Ishikawa (cell line): ENCODE measurements at regions not wholly inside any gene's neighbourhood (a gene's known extent, or its start where the extent isn't known, plus 50 kb on each side); places are given as distances from the start of the nearest gene placed in this dataset.

Experiments used
- EP300 ChIP-seq: IDR thresholded peaks from 2 replicates; pipeline ENCODE4 v1.6.1; 2012; ENCODE audit warnings: borderline replicate concordance
- MAX ChIP-seq: IDR thresholded peaks from 2 replicates; pipeline ENCODE4 v1.6.1; 2012
- NFIC ChIP-seq: IDR thresholded peaks from 2 replicates; pipeline ENCODE4 v1.6.1; 2012
- RAD21 ChIP-seq: IDR thresholded peaks from 2 replicates; pipeline ENCODE4 v1.6.1; 2012; ENCODE audit warnings: low read depth
- REST ChIP-seq: IDR thresholded peaks from 2 replicates; pipeline ENCODE4 v1.6.1; 2012; ENCODE audit warnings: low read depth, mild to moderate bottlenecking
- TAF1 ChIP-seq: IDR thresholded peaks from 2 replicates; pipeline ENCODE4 v1.6.1; 2012; ENCODE audit warnings: low read depth, mild to moderate bottlenecking
- TEAD4 ChIP-seq: IDR thresholded peaks from 2 replicates; pipeline ENCODE4 v1.6.1; 2012
- USF1 ChIP-seq: IDR thresholded peaks from 2 replicates; pipeline ENCODE4 v1.6.1; 2012
- YY1 ChIP-seq: IDR thresholded peaks from 2 replicates; pipeline ENCODE4 v1.6.1; 2012; ENCODE audit warnings: low read depth
- ZBTB7A ChIP-seq: IDR thresholded peaks from 2 replicates; pipeline ENCODE4 v1.6.1; 2012; ENCODE audit warnings: low read depth

GRCh38 chr22:47773635-47774034 lies 1011.2 kb downstream of the TBC1D22A start:
- TF ChIP-seq RAD21, result no peak
- TF ChIP-seq MAX, result no peak
- no peak for TF ChIP-seq YY1
- TF ChIP-seq TEAD4, result no peak
- no peak for TF ChIP-seq TAF1
- no peak for TF ChIP-seq EP300
- TF ChIP-seq USF1, result no peak
- no peak for TF ChIP-seq NFIC
- TF ChIP-seq ZBTB7A, result no peak
- TF ChIP-seq REST, result no peak
